LNCaP clone FGC (cell line): ENCODE measurements at regions not wholly inside any gene's neighbourhood (a gene's known extent, or its start where the extent isn't known, plus 50 kb on each side); places are given as distances from the start of the nearest gene placed in this dataset.

ENCODE experiments used
- DNase-seq: peaks from one replicate; pipeline ENCODE4 v3.0.0-alpha.2; 2011; ENCODE audit warnings: low read depth
- H3K4me3 ChIP-seq: 2 replicates; pipeline ENCODE4 v1.5.1; 2011; ENCODE audit warnings: mild to moderate bottlenecking, low read depth, low read length, control low read depth
- CTCF ChIP-seq: IDR thresholded peaks from 2 replicates; pipeline ENCODE4 v1.5.1; 2012; ENCODE audit warnings: mild to moderate bottlenecking; ENCODE audit not compliant: control insufficient read depth, insufficient read depth; ENCODE audit errors: extremely low read depth

- no peak overlapping the region for H3K4me3 ChIP-seq
- TF ChIP-seq CTCF: no peak
- DNase-seq: no peak
Measured at GRCh38 chr14:45678163-45678562, 425.2 kb upstream of the MIS18BP1 start.

- no peak for TF ChIP-seq CTCF
Measured at GRCh38 chr14:45673420-45673819, 420.4 kb upstream of the MIS18BP1 start.

GRCh38 chr14:45664668-45665356, 411.8 kb upstream of the MIS18BP1 start:
- peak; percentile 26 for TF ChIP-seq CTCF
- H3K4me3 ChIP-seq: no peak overlapping the region
- no peak for DNase-seq

More at GRCh38 chr14:45673420-45673819, 420.4 kb upstream of the MIS18BP1 start:
- no peak overlapping the region for H3K4me3 ChIP-seq
- DNase-seq: no peak

- no peak for DNase-seq
- TF ChIP-seq CTCF: no peak
- peak overlapping the region; percentile 11; the same call in 1 of the 2 replicates for H3K4me3 ChIP-seq
Measured at GRCh38 chr14:45658917-45659299, 405.9 kb upstream of the MIS18BP1 start.

- peak; percentile 42 for DNase-seq
- peak overlapping the region; percentile 11; the same call in 1 of the 2 replicates for H3K4me3 ChIP-seq
- TF ChIP-seq CTCF: no peak
Measured at GRCh38 chr14:45658226-45658916, 405.4 kb upstream of the MIS18BP1 start.

- no peak for TF ChIP-seq CTCF
- no peak for DNase-seq
- H3K4me3 ChIP-seq: no peak overlapping the region
Measured at GRCh38 chr14:45651890-45652289, 398.9 kb upstream of the MIS18BP1 start.

GRCh38 chr14:45650754-45651153, 397.8 kb upstream of the MIS18BP1 start:
- no peak overlapping the region for H3K4me3 ChIP-seq
- no peak for DNase-seq
- peak; percentile 37 for TF ChIP-seq CTCF
